HL-60 (cell line): ENCODE measurements at regions not wholly inside any gene's neighbourhood (a gene's known extent, or its start where the extent isn't known, plus 50 kb on each side); places are given as distances from the start of the nearest gene placed in this dataset.

Experiments used
- CTCF ChIP-seq: IDR thresholded peaks from one replicate; pipeline ENCODE4 v1.5.1; 2011; ENCODE audit warnings: low read length, control low read depth, inconsistent platforms; ENCODE audit not compliant: insufficient read depth
- GABPA ChIP-seq: IDR thresholded peaks from 2 replicates; pipeline ENCODE4 v1.6.1; 2012; ENCODE audit warnings: low read depth
- REST ChIP-seq: IDR thresholded peaks from 2 replicates; pipeline ENCODE4 v1.6.1; 2012; ENCODE audit warnings: low read depth; ENCODE audit not compliant: insufficient replicate concordance

GRCh38 chr2:221001381-221001801 lies 570.7 kb downstream of the EPHA4 start:
- TF ChIP-seq CTCF (no peak), REST (no peak), GABPA (no peak)
